Adipocyte (in vitro differentiated cells): ENCODE measurements at regions not wholly inside any gene's neighbourhood (a gene's known extent, or its start where the extent isn't known, plus 50 kb on each side); places are given as distances from the start of the nearest gene placed in this dataset.
"Not testable (repeated sequence)": the region's sequence is repeated elsewhere in the genome, so short reads cannot be mapped to it uniquely, and the experiment has no call there.

Source experiments
- DNase-seq: peaks from one replicate; pipeline ENCODE4 v3.0.0-alpha.2; 2015; ENCODE audit warnings: low read depth
- H3K27me3 ChIP-seq: replicated peaks from 2 replicates; pipeline ENCODE4 v1.7.0; 2013; ENCODE audit warnings: mild to moderate bottlenecking, low read length, moderate library complexity; ENCODE audit not compliant: control insufficient read depth, insufficient read depth
- H3K36me3 ChIP-seq: 2 replicates; pipeline ENCODE4 v1.7.0; 2013; ENCODE audit warnings: low read length, mild to moderate bottlenecking, moderate library complexity; ENCODE audit not compliant: control insufficient read depth, insufficient read depth, severe bottlenecking
- H3K4me1 ChIP-seq: 2 replicates; pipeline ENCODE4 v1.7.0; 2013; ENCODE audit warnings: mild to moderate bottlenecking, low read length, moderate library complexity; ENCODE audit not compliant: control insufficient read depth, insufficient read depth
- H3K4me3 ChIP-seq: 2 replicates; pipeline ENCODE4 v1.7.0; 2013; ENCODE audit warnings: mild to moderate bottlenecking, low read length, moderate library complexity
- H3K9ac ChIP-seq: 2 replicates; pipeline ENCODE4 v1.7.0; 2013; ENCODE audit warnings: mild to moderate bottlenecking, low read length, moderate library complexity
- H3K9me3 ChIP-seq: 2 replicates; pipeline ENCODE4 v1.7.0; 2013; ENCODE audit warnings: mild to moderate bottlenecking, low read length, moderate library complexity; ENCODE audit not compliant: control insufficient read depth

DNA sequence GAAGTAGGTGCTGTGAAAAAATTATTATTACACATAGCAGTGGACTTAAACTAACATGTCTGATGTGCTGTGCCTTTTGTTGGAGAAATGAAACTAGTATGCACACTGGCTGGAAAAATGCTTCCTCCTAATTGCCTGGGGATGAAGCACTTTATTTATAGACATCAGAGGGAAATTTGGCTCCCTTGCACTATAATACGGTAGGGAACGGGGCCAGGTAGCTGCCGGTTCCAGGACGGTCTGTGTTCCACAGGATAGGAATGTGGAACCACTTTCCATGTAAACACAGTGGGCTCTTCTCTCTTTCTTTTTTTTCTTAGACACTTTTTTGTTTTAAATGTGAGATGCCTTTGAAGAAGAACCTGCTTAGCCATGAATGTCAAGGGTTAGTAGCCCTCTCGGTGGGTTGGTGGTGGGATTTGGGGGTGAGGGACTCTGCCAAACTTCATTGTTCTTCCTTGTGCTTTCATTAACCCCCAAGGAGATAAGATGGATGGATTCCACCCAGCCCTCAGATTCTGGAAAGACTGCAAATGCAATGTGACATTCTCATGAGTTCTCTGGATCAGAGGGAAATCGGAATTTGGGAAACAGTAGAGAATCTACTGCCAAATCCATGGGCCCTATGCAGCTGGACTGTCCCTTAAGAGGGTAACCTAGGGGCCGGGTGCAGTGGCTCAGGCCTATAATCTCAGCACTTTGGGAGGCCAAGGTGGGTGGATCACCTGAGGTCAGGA lies 58.0 kb upstream of the GSC start:
- Histone ChIP-seq H3K9ac (no peak overlapping the region), H3K27me3 (peaks cover 24% of the 10 kb centered on the region), H3K9me3 (peaks cover 10% of the 10 kb centered on the region), H3K4me3 (peak overlapping the region; percentile 25), H3K36me3 (no peaks in the 10 kb centered on the region), H3K4me1 (peaks cover 8% of the 10 kb centered on the region)
- DNase-seq, result no peak

DNA sequence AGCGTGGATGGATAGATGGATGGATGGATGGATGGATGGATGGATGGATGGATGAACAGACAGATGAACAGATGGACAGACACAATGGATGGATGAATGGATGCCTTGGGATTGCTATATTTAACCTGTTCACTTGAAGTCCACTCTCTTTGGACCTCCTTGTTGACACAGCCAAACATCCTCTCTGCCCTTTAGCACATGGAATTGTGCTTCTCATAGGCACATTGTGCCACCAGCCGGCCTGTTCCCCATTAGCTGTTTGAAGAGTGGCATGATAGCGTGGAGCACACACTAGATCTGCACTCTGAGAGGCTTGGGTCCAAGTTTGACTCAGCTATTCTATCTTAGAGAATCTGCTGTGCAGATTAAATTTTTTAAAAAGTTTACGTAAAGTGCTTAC lies 56.9 kb upstream of the GSC start:
- H3K9ac ChIP-seq, result no peak overlapping the region
- H3K27me3 ChIP-seq, result peaks cover 32% of the 10 kb centered on the region
- peaks cover 8% of the 10 kb centered on the region for H3K4me1 ChIP-seq
- no peaks in the 10 kb centered on the region for H3K36me3 ChIP-seq
- H3K4me3 ChIP-seq, result no peak overlapping the region
- DNase-seq, result no peak
- H3K9me3 ChIP-seq, result peaks cover 10% of the 10 kb centered on the region

DNA sequence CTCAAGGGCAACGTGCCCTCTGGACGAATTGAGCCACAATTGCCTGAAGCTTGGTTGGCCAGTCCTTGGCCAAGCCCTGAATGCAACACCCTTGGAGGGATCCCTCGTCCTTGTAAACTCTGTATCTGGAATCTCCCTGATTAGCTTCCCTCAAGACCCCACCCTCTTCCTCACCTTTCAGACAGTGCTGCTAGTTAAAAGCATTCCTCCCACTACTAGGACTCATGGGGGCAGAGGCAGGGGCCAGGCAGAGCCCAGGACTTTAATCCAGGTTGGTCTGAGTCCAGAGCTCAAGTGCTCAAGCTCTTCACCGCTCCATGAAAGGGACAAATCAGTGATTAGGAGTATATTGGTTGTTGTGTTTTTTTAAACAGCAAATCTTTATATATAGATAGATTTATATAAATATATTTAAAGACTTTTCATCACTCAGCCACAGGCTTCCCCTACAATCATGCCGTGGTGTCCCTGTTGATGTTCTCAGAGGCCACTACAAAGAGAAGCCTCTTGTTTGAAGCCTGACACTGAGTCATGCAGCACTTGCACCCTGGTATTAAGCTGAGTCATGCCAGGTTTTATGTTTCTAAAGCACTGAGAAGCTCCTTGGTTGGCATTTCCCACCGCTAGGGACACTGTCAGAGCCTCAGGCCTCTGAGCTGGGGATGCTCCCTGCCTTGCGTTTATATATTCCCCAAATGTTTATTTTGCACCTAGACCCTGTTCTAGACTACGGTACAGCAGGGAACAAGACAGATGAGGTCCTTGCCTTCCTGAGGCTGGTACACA lies 53.8 kb upstream of the GSC start:
- H3K36me3 ChIP-seq, result no peaks in the 10 kb centered on the region
- peak; percentile 62 for DNase-seq
- no peak overlapping the region for H3K9ac ChIP-seq
- peaks cover 12% of the 10 kb centered on the region for H3K9me3 ChIP-seq
- no peak overlapping the region for H3K4me3 ChIP-seq
- peaks cover 35% of the 10 kb centered on the region for H3K27me3 ChIP-seq
- peaks cover 8% of the 10 kb centered on the region for H3K4me1 ChIP-seq

DNA sequence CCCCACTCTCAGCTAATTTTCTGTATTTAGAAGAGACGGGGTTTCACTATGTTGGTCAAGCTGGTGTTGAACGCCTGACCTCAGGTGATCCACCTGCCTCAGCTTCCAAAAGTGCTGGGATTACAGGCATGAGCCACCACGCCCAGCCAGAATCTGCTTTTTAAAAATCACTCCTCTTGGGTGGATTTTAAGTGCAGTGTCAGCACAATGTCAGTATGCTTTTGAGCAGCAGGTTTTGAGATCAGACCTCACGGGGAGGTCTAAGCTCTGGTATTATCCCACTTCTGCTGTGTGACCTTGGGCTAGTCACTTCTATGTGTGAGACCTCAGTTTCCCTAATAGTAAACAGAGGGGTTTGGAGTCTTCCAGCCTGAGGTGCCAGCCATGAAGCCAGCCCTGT lies 51.8 kb upstream of the GSC start:
- no peak overlapping the region for H3K4me3 ChIP-seq

GRCh38 chr14:94820932-94821331 lies 51.0 kb upstream of the GSC start:
- not testable (repeated sequence) for H3K4me3 ChIP-seq, H3K9ac ChIP-seq, DNase-seq, H3K4me1 ChIP-seq, H3K36me3 ChIP-seq
- Histone ChIP-seq H3K9me3 (peaks cover 14% of the 10 kb centered on the region), H3K27me3 (peaks cover 36% of the 10 kb centered on the region)

More for the DNA sequence above, 51.8 kb upstream of the GSC start:
- Histone ChIP-seq H3K27me3 (peaks cover 40% of the 10 kb centered on the region), H3K36me3 (no peaks in the 10 kb centered on the region), H3K9ac (no peak overlapping the region), H3K4me1 (no peaks in the 10 kb centered on the region), H3K9me3 (peaks cover 14% of the 10 kb centered on the region)
- no peak for DNase-seq
